ENCODE measurements at regions not wholly inside any gene's neighbourhood (a gene's known extent, or its start where the extent isn't known, plus 50 kb on each side); places are given as distances from the start of the nearest gene placed in this dataset.

GRCh38 chr18:27695503-27695902 is 481.4 kb downstream of the CDH2 start:
- H2BK15ac ChIP-seq (ENCODE audit: low read depth, low read length): no peak overlapping the region
- H3K27ac ChIP-seq (ENCODE audit: insufficient read depth, low read length): no peak overlapping the region
- H4K5ac ChIP-seq (ENCODE audit: low read depth, low read length): no peak overlapping the region
- no peak overlapping the region for H3K18ac ChIP-seq (ENCODE audit: low read depth, low read length)
- no peak overlapping the region for H3K4ac ChIP-seq (ENCODE audit: low read depth, low read length)
- H2BK20ac ChIP-seq (ENCODE audit: low read depth, low read length): no peak overlapping the region
- H3K9ac ChIP-seq (ENCODE audit: low read depth, low read length): no peak overlapping the region
- H3K23ac ChIP-seq (ENCODE audit: low read depth, low read length): no peak overlapping the region
- CTCF ChIA-PET: no interaction called here
- DNase-seq (no peak), ATAC-seq (ENCODE audit: low read depth) (no peak)
- H3K27me3 ChIP-seq (ENCODE audit: control insufficient read depth, insufficient read depth, low read length): no peaks in the 10 kb centered on the region
- in situ Hi-C loops (cut with MboI; ENCODE audit: low sequenced_read_pairs) (no loop called here), intact Hi-C loops (cut with micrococcal nuclease) (no loop called here), dilution Hi-C loops (cut with HindIII; ENCODE audit: low sequenced_read_pairs, unreplicated experiment) (no loop called here)
- WGBS, 2 experiments (ENCODE audit: extremely low coverage in 2 of 2, insufficient read length in 1 of 2): 79% methylated on average over 3 of the region's 4 CpGs; no CpG with 5 or more reads in 1 of the 2 experiments
- no peak overlapping the region for H3K56ac ChIP-seq (ENCODE audit: extremely low read depth, insufficient read depth, low read length)
- no peaks in the 10 kb centered on the region for H3K4me1 ChIP-seq (ENCODE audit: control insufficient read depth, insufficient read depth, low read length)
- no peaks in the 10 kb centered on the region for H3K9me3 ChIP-seq (ENCODE audit: control insufficient read depth, insufficient read depth, low read length)
- no peak overlapping the region for H2AFZ ChIP-seq (replicated peaks; ENCODE audit: low read length, poor library complexity)
- H3K79me1 ChIP-seq (ENCODE audit: low read depth in 1 of 2, low read length in 2 of 2): no peaks in the 10 kb centered on the region
- no peak overlapping the region for H2AK5ac ChIP-seq (ENCODE audit: low read depth, low read length)
- H4K20me1 ChIP-seq (ENCODE audit: insufficient read depth, low read length): no peaks in the 10 kb centered on the region
- no peak overlapping the region for H3K4me2 ChIP-seq (ENCODE audit: low read depth, low read length)
- no peak overlapping the region for H2AK9ac ChIP-seq (replicated peaks; ENCODE audit: low read depth, low read length, poor library complexity)
- TF ChIP-seq RFX5 (IDR thresholded peaks at IDR 0.05; ENCODE audit: low read depth, low read length) (no peak), RCOR1 (IDR thresholded peaks at IDR 0.05; ENCODE audit: insufficient replicate concordance, low read length) (no peak), POLR2A (IDR thresholded peaks at IDR 0.05; ENCODE audit: low read depth, low read length) (no peak), FOS (IDR thresholded peaks at IDR 0.05; ENCODE audit: low read depth, low read length) (no peak), MXI1 (IDR thresholded peaks at IDR 0.05; ENCODE audit: borderline replicate concordance, low read depth, low read length) (no peak), ELK1 (IDR thresholded peaks at IDR 0.05; ENCODE audit: borderline replicate concordance, low read depth, low read length) (no peak), USF2 (IDR thresholded peaks at IDR 0.05; ENCODE audit: low read depth, low read length) (no peak), RAD21 (IDR thresholded peaks at IDR 0.05; ENCODE audit: low read length) (no peak)
- no peak overlapping the region for H4K8ac ChIP-seq (ENCODE audit: low read depth in 2 of 2, low read length in 2 of 2)
- BruUV-seq (replicated peaks): no TSS peak
- POLR2A ChIA-PET (ENCODE audit: unreplicated experiment): no interaction called here
- no peaks in the 10 kb centered on the region for H3K9me1 ChIP-seq (ENCODE audit: insufficient read depth, low read length)
- no peak overlapping the region for H2BK5ac ChIP-seq (ENCODE audit: low read depth, low read length, poor library complexity, severe bottlenecking)
- no peak overlapping the region for H3K14ac ChIP-seq (replicated peaks; ENCODE audit: low read depth, low read length)
- H4K91ac ChIP-seq (ENCODE audit: insufficient read depth, low read depth, low read length): no peak overlapping the region
- H3K4me3 ChIP-seq (ENCODE audit: insufficient read depth, low read depth, low read length): no peak overlapping the region
- H3K36me3 ChIP-seq (ENCODE audit: control insufficient read depth, insufficient read depth, low read length): no peaks in the 10 kb centered on the region
- no peak overlapping the region for H2BK120ac ChIP-seq (ENCODE audit: low read depth, low read length)
